OCI-LY3 (cell line): ENCODE measurements at regions not wholly inside any gene's neighbourhood (a gene's known extent, or its start where the extent isn't known, plus 50 kb on each side); places are given as distances from the start of the nearest gene placed in this dataset.

Source experiments
- CTCF ChIP-seq: fragments of 200-600, 300-600 bp; sonication (generic); IDR thresholded peaks from 2 replicates; pipeline ENCODE4 v1.5.1; 2014; ENCODE audit warnings: antibody characterized with exemption, low read length, low read depth
- EZH2phosphoT487 ChIP-seq: fragments of 200-600 bp; shearing (Covaris generic); IDR thresholded peaks from 2 replicates; pipeline ENCODE4 v1.6.1; 2018; ENCODE audit warnings: antibody characterized with exemption, mixed run types, low read depth

DNA sequence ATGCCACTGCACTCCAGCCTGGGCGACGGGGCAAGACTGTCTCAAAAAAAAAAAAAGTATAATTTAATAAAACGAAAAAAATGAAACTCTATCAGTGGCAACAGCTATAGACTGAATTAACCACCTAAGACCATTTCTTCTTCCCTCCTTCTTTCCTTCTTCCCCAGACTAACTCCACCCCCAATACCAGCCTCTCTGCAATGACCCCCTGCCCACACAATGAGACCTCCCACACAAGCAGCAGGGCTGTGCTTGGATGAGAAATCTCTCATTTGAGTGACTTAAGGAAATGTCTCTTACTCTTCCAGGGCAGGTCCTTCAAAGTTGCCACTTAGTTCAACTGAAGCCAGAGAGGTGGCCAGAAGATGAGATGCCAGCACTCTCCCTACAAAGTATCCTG, 94.5 kb upstream of the SYT6 start:
- no peak for TF ChIP-seq CTCF
- TF ChIP-seq EZH2phosphoT487 = no peak
